SJSA1 (cell line): ENCODE measurements at regions not wholly inside any gene's neighbourhood (a gene's known extent, or its start where the extent isn't known, plus 50 kb on each side); places are given as distances from the start of the nearest gene placed in this dataset.

ENCODE experiments used
- DNase-seq, 2 experiments: peaks; one replicate each; pipeline ENCODE4 v3.0.0-alpha.2; 2015 to 2020; ENCODE audit warnings: low spot score in 2 of 2, low read depth in 1 of 2
- H3K27ac ChIP-seq: fragments of 250-450 bp; sonication (Bioruptor Pico); 2 replicates; pipeline ENCODE4 v1.5.1; 2020; ENCODE audit warnings: mild to moderate bottlenecking, moderate library complexity
- H3K27me3 ChIP-seq: fragments of 250-450 bp; sonication (Bioruptor Pico); replicated peaks from 2 replicates; pipeline ENCODE4 v1.5.1; 2020; ENCODE audit warnings: mild to moderate bottlenecking, moderate library complexity
- H3K36me3 ChIP-seq: fragments of 250-450 bp; sonication (Bioruptor Pico); 2 replicates; pipeline ENCODE4 v1.5.1; 2020; ENCODE audit warnings: mild to moderate bottlenecking
- H3K4me1 ChIP-seq: fragments of 250-450 bp; sonication (Bioruptor Pico); replicated peaks from 2 replicates; pipeline ENCODE4 v1.6.1; 2021; ENCODE audit warnings: mild to moderate bottlenecking
- H3K4me3 ChIP-seq: fragments of 250-450 bp; sonication (Bioruptor Pico); 2 replicates; pipeline ENCODE4 v1.5.1; 2020; ENCODE audit warnings: mild to moderate bottlenecking
- H3K9me3 ChIP-seq: fragments of 250-450 bp; sonication (Bioruptor Pico); replicated peaks from 2 replicates; pipeline ENCODE4 v1.5.1; 2020; ENCODE audit warnings: mild to moderate bottlenecking

DNA sequence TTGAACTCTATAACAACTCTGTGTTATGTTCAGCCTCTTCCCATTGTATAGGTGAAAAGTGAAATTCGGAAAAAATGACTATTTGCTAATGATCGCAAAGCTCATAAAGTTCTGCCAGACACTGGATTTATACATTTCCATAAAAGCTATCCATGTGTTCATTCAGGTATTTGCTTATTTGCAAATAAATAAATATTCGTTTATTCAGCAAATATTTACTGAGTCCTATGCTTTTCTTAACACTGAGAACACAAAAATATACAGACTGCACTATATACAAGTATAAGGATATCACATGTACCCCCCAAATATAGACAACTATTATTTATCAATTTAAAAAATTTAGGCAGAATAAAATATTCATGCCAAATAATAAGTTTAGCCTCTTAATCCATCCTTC, 63.2 kb upstream of the ATP8B1 start:
- no peak overlapping the region for H3K4me3 ChIP-seq
- no peaks in the 10 kb centered on the region for H3K36me3 ChIP-seq
- no peaks in the 10 kb centered on the region; the same call in 1 of the 2 replicates for H3K9me3 ChIP-seq
- H3K27me3 ChIP-seq: no peaks in the 10 kb centered on the region
- no peak overlapping the region for H3K27ac ChIP-seq
- DNase-seq: no peak
- H3K4me1 ChIP-seq: no peaks in the 10 kb centered on the region

DNA sequence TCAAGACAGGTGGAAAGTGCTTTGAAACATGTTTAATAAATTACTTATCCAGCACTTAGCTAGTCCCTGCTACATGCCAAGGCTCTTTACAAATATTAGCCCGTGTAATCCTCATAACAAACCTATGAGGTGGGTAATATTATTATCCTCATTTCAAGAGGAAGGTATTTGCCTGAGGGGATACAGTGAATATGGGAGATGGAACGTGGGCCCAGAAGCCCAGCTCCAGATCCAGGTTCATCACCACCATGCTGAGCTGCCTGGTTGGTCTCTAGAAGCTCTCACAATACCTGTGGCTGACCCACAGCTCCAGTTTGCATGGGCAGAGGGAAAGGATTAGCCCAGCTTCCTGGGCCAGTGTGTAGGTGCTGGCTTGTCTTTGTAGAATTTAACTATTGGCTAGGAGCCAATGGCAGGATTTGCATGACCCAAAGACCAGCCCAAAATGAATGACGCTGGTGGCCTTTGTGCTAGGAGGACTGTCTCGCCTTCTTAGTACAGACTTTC, 61.6 kb upstream of the ATP8B1 start:
- H3K4me1 ChIP-seq: no peaks in the 10 kb centered on the region
- H3K4me3 ChIP-seq: no peak overlapping the region
- no peaks in the 10 kb centered on the region for H3K36me3 ChIP-seq
- H3K27me3 ChIP-seq: no peaks in the 10 kb centered on the region
- no peak for DNase-seq
- no peak overlapping the region for H3K27ac ChIP-seq
- no peaks in the 10 kb centered on the region for H3K9me3 ChIP-seq

DNA sequence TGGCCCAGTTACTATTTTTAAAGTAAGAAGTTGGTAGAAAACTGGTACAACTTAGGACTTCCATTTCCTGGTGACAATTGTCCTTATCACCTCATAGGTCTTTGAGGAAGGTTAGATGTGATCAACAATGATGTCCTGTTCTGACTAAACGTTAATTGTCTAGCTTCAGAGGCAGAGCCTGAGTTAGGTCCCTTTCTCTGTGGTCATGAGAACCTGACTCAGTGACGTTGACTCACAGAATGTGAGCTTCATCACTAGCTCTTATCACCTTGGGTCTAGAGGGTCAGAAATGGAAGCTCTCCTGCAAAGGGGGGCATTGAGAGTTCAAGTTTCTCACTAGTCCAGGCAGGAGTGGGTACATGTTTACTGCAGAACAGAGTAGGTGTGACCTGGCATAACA, 60.6 kb upstream of the ATP8B1 start:
- Histone ChIP-seq H3K27me3 (no peaks in the 10 kb centered on the region), H3K36me3 (no peaks in the 10 kb centered on the region), H3K27ac (no peak overlapping the region), H3K4me1 (no peaks in the 10 kb centered on the region), H3K4me3 (no peak overlapping the region), H3K9me3 (no peaks in the 10 kb centered on the region)
- no peak for DNase-seq

DNA sequence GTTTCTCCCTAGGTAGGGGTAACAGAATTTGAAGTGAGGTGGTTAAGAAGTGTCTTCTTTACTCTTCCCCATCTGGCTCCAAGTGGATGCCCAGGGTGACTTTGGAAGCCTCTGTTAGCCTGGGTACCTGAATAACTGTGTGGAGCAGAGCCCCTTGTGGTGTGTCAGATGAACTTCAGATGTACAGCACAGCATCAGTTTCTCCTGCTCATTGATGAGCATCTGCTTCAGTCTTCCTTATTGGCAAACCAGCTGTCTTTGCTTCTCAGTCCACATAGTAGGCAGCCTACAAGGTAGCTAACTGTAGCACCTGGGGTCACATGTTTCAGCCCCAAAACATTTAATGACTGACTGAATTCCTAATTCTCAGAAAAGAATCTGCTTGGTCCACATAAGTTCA, 56.2 kb upstream of the ATP8B1 start:
- H3K27ac ChIP-seq: no peak overlapping the region
- DNase-seq: no peak

DNA sequence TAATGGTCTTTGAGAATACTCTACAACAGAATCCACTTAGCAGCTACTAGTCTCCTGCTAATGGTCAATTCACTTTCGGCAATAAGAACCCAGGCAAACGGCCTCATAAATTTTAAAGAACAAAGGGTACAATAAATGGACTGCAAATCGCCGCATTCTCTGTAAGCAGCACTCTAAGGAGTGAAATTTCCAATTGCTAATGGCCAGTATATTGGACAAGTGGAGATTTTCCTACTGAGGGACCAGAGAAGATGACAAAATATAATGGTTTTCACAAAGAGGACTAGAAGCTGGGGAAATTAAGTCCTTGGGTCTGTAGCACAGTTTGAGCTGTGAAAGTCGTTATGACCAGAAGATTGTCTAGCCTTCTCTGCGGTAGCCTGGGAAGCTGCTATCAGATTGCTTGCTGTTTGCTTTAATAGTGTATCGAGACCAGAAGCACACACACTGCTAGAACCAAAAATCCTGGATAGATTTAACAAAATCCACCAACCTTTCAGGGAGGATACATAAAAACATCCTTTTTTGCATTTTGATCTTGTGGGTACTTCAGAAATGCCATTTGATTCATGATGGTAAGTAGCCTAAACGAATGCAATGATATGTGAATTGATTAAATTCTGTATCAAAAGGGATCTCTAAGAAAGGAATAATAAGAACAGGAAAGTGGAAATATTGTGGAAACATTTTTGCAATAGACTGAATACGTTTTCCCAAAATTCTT, 53.6 kb upstream of the ATP8B1 start:
- H3K9me3 ChIP-seq: no peaks in the 10 kb centered on the region
- no peak for DNase-seq
- H3K4me3 ChIP-seq: no peak overlapping the region
- no peak overlapping the region for H3K27ac ChIP-seq
- 0 out of 2 replicates have a peak, but pooled peaks cover 5% of the 10 kb centered on the region for H3K4me1 ChIP-seq
- H3K36me3 ChIP-seq: no peaks in the 10 kb centered on the region
- H3K27me3 ChIP-seq: no peaks in the 10 kb centered on the region

More for the DNA sequence above, 56.2 kb upstream of the ATP8B1 start:
- no peak overlapping the region for H3K4me3 ChIP-seq
- no peaks in the 10 kb centered on the region for H3K9me3 ChIP-seq
- no peaks in the 10 kb centered on the region for H3K36me3 ChIP-seq
- no peaks in the 10 kb centered on the region for H3K27me3 ChIP-seq
- 0 out of 2 replicates have a peak, but pooled peaks cover 5% of the 10 kb centered on the region for H3K4me1 ChIP-seq

DNA sequence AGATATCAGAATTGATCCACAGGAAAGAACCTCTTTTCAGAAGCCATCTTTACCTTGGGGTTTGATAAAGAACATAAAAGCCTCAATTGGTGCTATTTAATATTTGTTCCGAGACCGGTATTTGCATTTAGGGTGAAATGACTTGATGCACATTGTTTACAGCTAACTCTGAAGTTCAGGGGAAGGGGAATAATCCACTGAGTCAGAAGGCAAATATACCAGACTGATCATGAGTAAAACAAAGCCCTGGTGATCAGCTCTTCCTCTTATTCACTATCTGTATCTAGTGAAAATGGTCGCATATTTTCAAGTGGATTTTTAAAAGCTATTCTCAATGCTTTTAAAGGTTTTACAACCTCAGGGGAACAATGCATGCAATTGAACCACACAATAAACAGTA, 53.0 kb upstream of the ATP8B1 start:
- H3K27me3 ChIP-seq: no peaks in the 10 kb centered on the region
- H3K36me3 ChIP-seq: no peaks in the 10 kb centered on the region
- no peak overlapping the region for H3K4me3 ChIP-seq
- DNase-seq: no peak
- no peak overlapping the region for H3K27ac ChIP-seq
- H3K9me3 ChIP-seq: no peaks in the 10 kb centered on the region
- H3K4me1 ChIP-seq: 0 out of 2 replicates have a peak, but pooled peaks cover 5% of the 10 kb centered on the region

DNA sequence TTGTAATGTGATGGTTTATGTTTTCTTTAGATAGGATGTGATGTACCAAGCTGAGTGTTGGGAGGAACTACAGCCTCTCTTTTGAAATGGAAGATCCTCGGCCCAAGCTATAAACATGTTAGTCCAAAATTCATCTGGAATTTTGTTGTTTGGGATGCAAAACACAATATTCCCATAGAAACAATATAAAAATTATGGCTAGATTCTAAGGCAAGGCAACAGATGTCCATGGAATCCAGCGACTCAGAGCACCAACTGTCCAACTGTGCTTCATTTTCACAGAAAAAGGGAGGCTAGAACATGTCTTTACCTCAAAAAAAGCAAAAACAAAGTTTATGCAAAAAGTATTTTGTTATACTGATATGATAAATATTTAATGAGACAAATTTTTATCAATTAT, 52.4 kb upstream of the ATP8B1 start:
- Histone ChIP-seq H3K27ac (no peak overlapping the region), H3K36me3 (no peaks in the 10 kb centered on the region), H3K27me3 (no peaks in the 10 kb centered on the region), H3K4me3 (no peak overlapping the region), H3K9me3 (no peaks in the 10 kb centered on the region), H3K4me1 (0 out of 2 replicates have a peak, but pooled peaks cover 5% of the 10 kb centered on the region)
- no peak for DNase-seq

DNA sequence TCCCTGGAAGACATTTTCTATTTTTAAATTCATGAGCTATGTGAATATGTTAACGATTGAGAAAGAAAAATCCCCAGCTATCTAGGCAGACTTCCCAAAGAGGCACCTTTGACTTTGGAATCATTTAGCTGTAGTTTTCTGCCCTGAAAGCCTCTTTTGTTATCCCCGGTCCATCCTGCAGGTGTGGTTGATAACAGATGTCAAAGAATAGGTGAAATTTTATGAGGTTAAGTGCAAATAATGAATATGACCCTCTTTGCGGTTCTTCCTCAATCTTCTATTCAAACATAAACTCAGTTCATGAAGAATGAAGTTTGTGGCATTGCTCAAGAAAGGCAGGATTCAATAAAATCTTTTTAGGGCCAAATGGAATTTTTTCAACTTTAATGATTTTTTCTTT, 51.6 kb upstream of the ATP8B1 start:
- H3K4me1 ChIP-seq: 0 out of 2 replicates have a peak, but pooled peaks cover 5% of the 10 kb centered on the region
- H3K36me3 ChIP-seq: no peaks in the 10 kb centered on the region
- no peaks in the 10 kb centered on the region for H3K9me3 ChIP-seq
- H3K27ac ChIP-seq: no peak overlapping the region
- no peaks in the 10 kb centered on the region for H3K27me3 ChIP-seq
- no peak for DNase-seq
- no peak overlapping the region for H3K4me3 ChIP-seq

DNA sequence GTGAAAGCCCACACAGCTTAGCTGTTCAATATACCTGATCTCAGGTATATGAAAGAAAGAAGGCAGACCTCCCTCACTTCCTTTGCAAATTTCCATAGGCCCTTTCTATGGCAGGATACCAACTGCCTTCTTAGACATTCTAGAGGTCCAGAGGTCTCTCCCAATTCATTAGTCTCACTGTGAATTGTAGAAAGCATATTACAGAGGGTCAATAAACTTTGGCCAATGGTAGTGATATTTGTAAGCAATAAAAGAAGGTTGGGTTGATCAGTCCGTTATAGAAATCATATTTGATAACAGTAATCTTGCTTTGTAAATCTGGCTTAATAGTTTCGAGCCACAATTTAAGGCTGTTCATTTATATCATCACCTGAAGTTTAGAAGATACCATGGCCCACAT, 50.7 kb upstream of the ATP8B1 start:
- no peaks in the 10 kb centered on the region for H3K9me3 ChIP-seq
- H3K4me3 ChIP-seq: no peak overlapping the region
- DNase-seq: no peak
- no peaks in the 10 kb centered on the region for H3K36me3 ChIP-seq
- H3K27me3 ChIP-seq: no peaks in the 10 kb centered on the region
- H3K4me1 ChIP-seq: 0 out of 2 replicates have a peak, but pooled peaks cover 5% of the 10 kb centered on the region
- H3K27ac ChIP-seq: no peak overlapping the region

DNA sequence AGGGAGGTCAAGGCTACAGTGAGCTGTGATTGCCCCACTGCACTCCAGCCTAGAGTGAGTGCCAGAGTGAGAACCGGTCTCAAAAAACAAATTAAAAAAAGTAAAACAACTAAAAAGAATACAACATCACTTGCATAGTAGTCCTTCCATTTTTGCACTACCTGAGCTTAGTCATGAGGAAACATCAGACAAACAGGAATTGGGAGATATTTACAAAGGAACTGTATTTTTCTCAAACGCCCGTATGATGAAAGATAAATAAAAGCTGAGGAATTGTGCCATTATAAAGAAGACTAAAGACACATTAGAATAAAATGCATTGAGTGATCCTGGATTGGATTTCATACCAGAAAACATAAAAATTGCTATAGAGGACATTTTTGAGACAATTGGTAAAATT, 50.0 kb upstream of the ATP8B1 start:
- H3K9me3 ChIP-seq: no peaks in the 10 kb centered on the region
- no peaks in the 10 kb centered on the region for H3K27me3 ChIP-seq
- no peak overlapping the region for H3K4me3 ChIP-seq
- no peaks in the 10 kb centered on the region for H3K36me3 ChIP-seq
- no peak overlapping the region for H3K27ac ChIP-seq
- 0 out of 2 replicates have a peak, but pooled peaks cover 5% of the 10 kb centered on the region for H3K4me1 ChIP-seq
- DNase-seq: no peak
